Bronchial epithelial cell (primary cell): ENCODE measurements at regions not wholly inside any gene's neighbourhood (a gene's known extent, or its start where the extent isn't known, plus 50 kb on each side); places are given as distances from the start of the nearest gene placed in this dataset.

Source experiments
- DNase-seq: peaks from one replicate; pipeline ENCODE4 v3.0.0-alpha.2; 2010; ENCODE audit warnings: low read depth
- FAIRE-seq: peaks from 2 replicates; lab custom pipeline; 2011; peaks lifted over from hg19 to GRCh38; lab: Jason Lieb, UNC
- H3K27me3 ChIP-seq: 2 replicates; pipeline ENCODE4 v1.5.1; 2011; ENCODE audit warnings: low read length; ENCODE audit not compliant: control insufficient read depth, insufficient read depth
- H3K36me3 ChIP-seq: 2 replicates; pipeline ENCODE4 v1.5.1; 2011; ENCODE audit warnings: low read length; ENCODE audit not compliant: control insufficient read depth, insufficient read depth
- H3K4me3 ChIP-seq: 2 replicates; pipeline ENCODE4 v1.5.1; 2011; ENCODE audit warnings: mild to moderate bottlenecking, low read depth, low read length, control low read depth
- CTCF ChIP-seq: IDR thresholded peaks from 2 replicates; pipeline ENCODE4 v1.5.1; 2011; ENCODE audit warnings: mild to moderate bottlenecking, moderate library complexity, low read length, control low read depth, inconsistent platforms; ENCODE audit not compliant: insufficient read depth, severe bottlenecking

- no peak for TF ChIP-seq CTCF
- H3K27me3 ChIP-seq, result no peaks in the 10 kb centered on the region
- DNase-seq (no peak), FAIRE-seq (no peak)
- no peaks in the 10 kb centered on the region for H3K36me3 ChIP-seq
- no peak overlapping the region for H3K4me3 ChIP-seq
These were observed 410.2 kb downstream of the PRR16 start for GRCh38 chr5:120874081-120874862.

- H3K27me3 ChIP-seq, result no peaks in the 10 kb centered on the region
- no peak for FAIRE-seq
- no peak for TF ChIP-seq CTCF
- no peaks in the 10 kb centered on the region for H3K36me3 ChIP-seq
- DNase-seq, result no peak
- no peak overlapping the region for H3K4me3 ChIP-seq
These were observed 418.1 kb downstream of the PRR16 start for GRCh38 chr5:120882038-120882775.

GRCh38 chr5:120886351-120886860 is 422.3 kb downstream of the PRR16 start:
- Histone ChIP-seq H3K36me3 (no peaks in the 10 kb centered on the region), H3K27me3 (no peaks in the 10 kb centered on the region), H3K4me3 (no peak overlapping the region)
- DNase-seq (no peak), FAIRE-seq (no peak)
- no peak for TF ChIP-seq CTCF

- DNase-seq (no peak), FAIRE-seq (no peak)
- Histone ChIP-seq H3K36me3 (no peaks in the 10 kb centered on the region), H3K27me3 (no peaks in the 10 kb centered on the region), H3K4me3 (no peak overlapping the region)
- TF ChIP-seq CTCF, result no peak
These were observed 431.6 kb downstream of the PRR16 start for GRCh38 chr5:120895660-120896059.

GRCh38 chr5:120901199-120901598 is 437.1 kb downstream of the PRR16 start:
- no peak for FAIRE-seq
- H3K4me3 ChIP-seq, result no peak overlapping the region
- H3K27me3 ChIP-seq, result no peaks in the 10 kb centered on the region
- TF ChIP-seq CTCF, result no peak
- no peaks in the 10 kb centered on the region for H3K36me3 ChIP-seq
- DNase-seq, result peak; percentile 40
